ENCODE measurements at regions not wholly inside any gene's neighbourhood (a gene's known extent, or its start where the extent isn't known, plus 50 kb on each side); places are given as distances from the start of the nearest gene placed in this dataset.

DNA sequence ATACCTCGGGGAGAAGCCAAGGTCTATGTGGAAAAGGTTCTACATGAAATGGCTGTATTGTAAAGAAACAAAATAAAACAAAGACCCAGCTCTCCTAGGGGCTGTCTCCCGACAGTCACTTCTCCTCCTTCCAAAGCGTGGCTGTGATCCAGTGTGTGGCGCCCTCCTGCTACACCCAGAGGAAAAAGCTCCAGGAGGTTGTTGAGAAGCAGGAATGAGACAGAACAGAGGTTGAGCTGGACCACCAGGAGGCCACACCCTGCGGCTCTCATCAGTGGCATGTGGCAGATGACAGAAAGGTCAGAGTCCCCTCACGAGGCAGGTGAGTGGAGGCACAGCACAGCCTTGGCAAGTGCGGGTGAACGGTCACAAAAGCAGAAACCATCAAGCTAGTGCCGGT, 236.0 kb downstream of the TBXT start:
- no peak for DNase-seq (ENCODE audit: low read depth in 1 of 2, low spot score in 1 of 2)
- Histone ChIP-seq H3K4me3 (replicated peaks; ENCODE audit: insufficient read depth, low read length) (no peak overlapping the region), H3K27ac (replicated peaks) (no peak overlapping the region), H3K27me3 (ENCODE audit: insufficient read depth, poor library complexity, severe bottlenecking) (no peaks in the 10 kb centered on the region)
- TF ChIP-seq POLR2AphosphoS5 (IDR thresholded peaks at IDR 0.05; ENCODE audit: low read depth) (no peak), SPI1 (IDR thresholded peaks at IDR 0.05; ENCODE audit: borderline replicate concordance, low read depth) (no peak), GABPA (IDR thresholded peaks at IDR 0.05; ENCODE audit: low read depth) (no peak)
- TF ChIP-seq, protein P1, sequence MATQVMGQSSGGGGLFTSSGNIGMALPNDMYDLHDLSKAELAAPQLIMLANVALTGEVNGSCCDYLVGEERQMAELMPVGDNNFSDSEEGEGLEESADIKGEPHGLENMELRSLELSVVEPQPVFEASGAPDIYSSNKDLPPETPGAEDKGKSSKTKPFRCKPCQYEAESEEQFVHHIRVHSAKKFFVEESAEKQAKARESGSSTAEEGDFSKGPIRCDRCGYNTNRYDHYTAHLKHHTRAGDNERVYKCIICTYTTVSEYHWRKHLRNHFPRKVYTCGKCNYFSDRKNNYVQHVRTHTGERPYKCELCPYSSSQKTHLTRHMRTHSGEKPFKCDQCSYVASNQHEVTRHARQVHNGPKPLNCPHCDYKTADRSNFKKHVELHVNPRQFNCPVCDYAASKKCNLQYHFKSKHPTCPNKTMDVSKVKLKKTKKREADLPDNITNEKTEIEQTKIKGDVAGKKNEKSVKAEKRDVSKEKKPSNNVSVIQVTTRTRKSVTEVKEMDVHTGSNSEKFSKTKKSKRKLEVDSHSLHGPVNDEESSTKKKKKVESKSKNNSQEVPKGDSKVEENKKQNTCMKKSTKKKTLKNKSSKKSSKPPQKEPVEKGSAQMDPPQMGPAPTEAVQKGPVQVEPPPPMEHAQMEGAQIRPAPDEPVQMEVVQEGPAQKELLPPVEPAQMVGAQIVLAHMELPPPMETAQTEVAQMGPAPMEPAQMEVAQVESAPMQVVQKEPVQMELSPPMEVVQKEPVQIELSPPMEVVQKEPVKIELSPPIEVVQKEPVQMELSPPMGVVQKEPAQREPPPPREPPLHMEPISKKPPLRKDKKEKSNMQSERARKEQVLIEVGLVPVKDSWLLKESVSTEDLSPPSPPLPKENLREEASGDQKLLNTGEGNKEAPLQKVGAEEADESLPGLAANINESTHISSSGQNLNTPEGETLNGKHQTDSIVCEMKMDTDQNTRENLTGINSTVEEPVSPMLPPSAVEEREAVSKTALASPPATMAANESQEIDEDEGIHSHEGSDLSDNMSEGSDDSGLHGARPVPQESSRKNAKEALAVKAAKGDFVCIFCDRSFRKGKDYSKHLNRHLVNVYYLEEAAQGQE (IDR thresholded peaks at IDR 0.05; ENCODE audit: insufficient replicate concordance, low read depth), result no peak
- TF ChIP-seq, protein P2, sequence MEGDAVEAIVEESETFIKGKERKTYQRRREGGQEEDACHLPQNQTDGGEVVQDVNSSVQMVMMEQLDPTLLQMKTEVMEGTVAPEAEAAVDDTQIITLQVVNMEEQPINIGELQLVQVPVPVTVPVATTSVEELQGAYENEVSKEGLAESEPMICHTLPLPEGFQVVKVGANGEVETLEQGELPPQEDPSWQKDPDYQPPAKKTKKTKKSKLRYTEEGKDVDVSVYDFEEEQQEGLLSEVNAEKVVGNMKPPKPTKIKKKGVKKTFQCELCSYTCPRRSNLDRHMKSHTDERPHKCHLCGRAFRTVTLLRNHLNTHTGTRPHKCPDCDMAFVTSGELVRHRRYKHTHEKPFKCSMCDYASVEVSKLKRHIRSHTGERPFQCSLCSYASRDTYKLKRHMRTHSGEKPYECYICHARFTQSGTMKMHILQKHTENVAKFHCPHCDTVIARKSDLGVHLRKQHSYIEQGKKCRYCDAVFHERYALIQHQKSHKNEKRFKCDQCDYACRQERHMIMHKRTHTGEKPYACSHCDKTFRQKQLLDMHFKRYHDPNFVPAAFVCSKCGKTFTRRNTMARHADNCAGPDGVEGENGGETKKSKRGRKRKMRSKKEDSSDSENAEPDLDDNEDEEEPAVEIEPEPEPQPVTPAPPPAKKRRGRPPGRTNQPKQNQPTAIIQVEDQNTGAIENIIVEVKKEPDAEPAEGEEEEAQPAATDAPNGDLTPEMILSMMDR (IDR thresholded peaks at IDR 0.05; ENCODE audit: insufficient read depth, low read length), result no peak

GRCh38 chr6:165930668-165931214, 236.9 kb downstream of the TBXT start:
- no peaks in the 10 kb centered on the region for H3K27me3 ChIP-seq (ENCODE audit: insufficient read depth, poor library complexity, severe bottlenecking)
- no peak for DNase-seq (ENCODE audit: low read depth in 1 of 2, low spot score in 1 of 2)
- TF ChIP-seq POLR2AphosphoS5 (IDR thresholded peaks at IDR 0.05; ENCODE audit: low read depth) (no peak), GABPA (IDR thresholded peaks at IDR 0.05; ENCODE audit: low read depth) (no peak), SPI1 (IDR thresholded peaks at IDR 0.05; ENCODE audit: borderline replicate concordance, low read depth) (no peak)
- TF ChIP-seq, protein P1 (IDR thresholded peaks at IDR 0.05; ENCODE audit: insufficient replicate concordance, low read depth), result no peak
- TF ChIP-seq, protein P2 (IDR thresholded peaks at IDR 0.05; ENCODE audit: insufficient read depth, low read length), result no peak

DNA sequence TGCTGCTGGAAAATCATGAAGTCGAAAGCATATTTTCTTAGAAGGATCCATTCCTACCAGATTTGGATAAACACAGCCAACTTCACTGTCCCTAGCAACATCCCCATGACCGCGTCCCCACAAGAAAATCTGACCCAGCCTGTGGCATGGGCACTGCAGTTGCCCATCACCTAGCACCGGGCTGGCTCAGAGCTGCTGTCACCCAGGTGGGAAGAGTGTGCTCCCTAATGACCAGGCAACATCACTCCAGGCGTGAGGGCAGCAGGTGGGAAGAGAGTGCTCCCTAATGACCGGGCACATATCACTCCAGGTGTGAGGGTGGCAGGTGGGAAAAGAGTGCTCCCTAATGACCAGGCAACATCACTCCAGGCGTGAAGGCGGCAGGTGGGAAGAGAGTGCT, 238.0 kb downstream of the TBXT start:
- H3K4me3 ChIP-seq (replicated peaks; ENCODE audit: insufficient read depth, low read length), result no peak overlapping the region
- DNase-seq (ENCODE audit: low read depth in 1 of 2, low spot score in 1 of 2), result no peak
- TF ChIP-seq, protein P2 (IDR thresholded peaks at IDR 0.05; ENCODE audit: insufficient read depth, low read length), result no peak
- TF ChIP-seq POLR2AphosphoS5 (IDR thresholded peaks at IDR 0.05; ENCODE audit: low read depth), result no peak
- no peak overlapping the region for H3K27ac ChIP-seq (replicated peaks)
- H3K27me3 ChIP-seq (ENCODE audit: insufficient read depth, poor library complexity, severe bottlenecking), result no peaks in the 10 kb centered on the region

More at GRCh38 chr6:165930668-165931214, 236.9 kb downstream of the TBXT start:
- H3K27ac ChIP-seq (replicated peaks), result no peak overlapping the region
- H3K4me3 ChIP-seq (replicated peaks; ENCODE audit: insufficient read depth, low read length), result no peak overlapping the region

DNA sequence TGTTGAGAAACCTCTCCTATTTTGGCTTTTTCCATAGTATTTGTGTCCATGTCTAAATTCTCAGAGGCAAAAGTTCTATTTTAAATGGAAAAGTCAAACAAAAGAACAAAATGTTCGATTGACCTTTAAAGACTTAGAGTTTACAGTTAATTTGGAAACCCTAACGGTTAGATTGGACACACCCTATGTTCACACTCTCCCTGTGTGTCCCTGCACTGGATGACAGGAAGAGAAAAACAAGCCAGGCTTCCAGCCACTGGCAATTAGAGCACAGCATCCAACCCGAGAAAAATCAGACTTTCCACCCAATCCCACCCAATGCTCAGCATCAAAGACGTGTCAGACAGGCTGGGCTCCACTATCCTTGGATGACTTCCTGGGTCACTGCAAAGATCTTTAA, 241.3 kb downstream of the TBXT start:
- H3K4me3 ChIP-seq (replicated peaks; ENCODE audit: insufficient read depth, low read length), result no peak overlapping the region
- TF ChIP-seq SPI1 (IDR thresholded peaks at IDR 0.05; ENCODE audit: borderline replicate concordance, low read depth) (no peak), GABPA (IDR thresholded peaks at IDR 0.05; ENCODE audit: low read depth) (no peak), POLR2AphosphoS5 (IDR thresholded peaks at IDR 0.05; ENCODE audit: low read depth) (no peak)
- TF ChIP-seq, protein P2 (IDR thresholded peaks at IDR 0.05; ENCODE audit: insufficient read depth, low read length), result no peak
- TF ChIP-seq, protein P1 (IDR thresholded peaks at IDR 0.05; ENCODE audit: insufficient replicate concordance, low read depth), result no peak
- no peaks in the 10 kb centered on the region for H3K27me3 ChIP-seq (ENCODE audit: insufficient read depth, poor library complexity, severe bottlenecking)
- no peak for DNase-seq (ENCODE audit: low read depth in 1 of 2, low spot score in 1 of 2)
- no peak overlapping the region for H3K27ac ChIP-seq (replicated peaks)

All from HL-60 (cell line).